SK-N-SH (cell line): ENCODE measurements at regions not wholly inside any gene's neighbourhood (a gene's known extent, or its start where the extent isn't known, plus 50 kb on each side); places are given as distances from the start of the nearest gene placed in this dataset.

ENCODE experiments used
- CTCF ChIA-PET: fragments of 300-600, 350-600 bp; formaldehyde crosslinking; extraction: SDS; loops from one replicate; lab custom pipeline; 2021; lab: Yijun Ruan, JAX
- POLR2A ChIA-PET: fragments of 350-600 bp; sonication (Branson Sonifier 250); formaldehyde crosslinking; extraction: SDS; loops from one replicate; lab custom pipeline; 2020; ENCODE audit warnings: antibody characterized with exemption, inconsistent platforms; lab: Yijun Ruan, JAX
- DNase-seq: peaks from one replicate; pipeline ENCODE4 v3.0.0; 2012
- H2AFZ ChIP-seq: fragments of 200-600 bp; sonication (generic); 2 replicates; pipeline ENCODE4 v1.8.1; 2016; ENCODE audit warnings: antibody characterized with exemption, mild to moderate bottlenecking, low read depth
- H3F3A ChIP-seq: fragments of 200-600 bp; sonication (generic); replicated peaks from 2 replicates; pipeline ENCODE3; 2016; ENCODE audit warnings: antibody characterized with exemption, mild to moderate bottlenecking; ENCODE audit not compliant: insufficient read depth
- H3K27ac ChIP-seq, 2 experiments: fragments of 200-500 bp in 1 of 2; fragments of 200-600 bp in 1 of 2; sonication (Bioruptor generic) in 1 of 2; sonication (generic), shearing (Covaris generic) in 1 of 2; 2 replicates each; pipeline versions ENCODE4 v1.5.1 to v1.6.1; 2014 to 2016; ENCODE audit warnings: low read depth in 2 of 2, inconsistent platforms in 1 of 2, low read length in 1 of 2, mild to moderate bottlenecking in 1 of 2, mixed read lengths in 1 of 2
- H3K27me3 ChIP-seq: fragments of 200-600 bp; sonication (generic), shearing (Covaris generic); 2 replicates; pipeline ENCODE4 v1.6.1; 2016; ENCODE audit warnings: mixed run types; ENCODE audit not compliant: insufficient read depth
- H3K36me3 ChIP-seq, 2 experiments: fragments of 200-500 bp in 1 of 2; fragments of 200-600 bp in 1 of 2; sonication (Bioruptor generic) in 1 of 2; sonication (generic) in 1 of 2; replicated peaks in 1 of 2; 2 replicates each; pipeline versions ENCODE3 to v1.5.1; 2014 to 2016; ENCODE audit warnings: low read length in 1 of 2, mild to moderate bottlenecking in 1 of 2; ENCODE audit not compliant: insufficient read depth in 2 of 2, control insufficient read depth in 1 of 2
- H3K4me1 ChIP-seq, 2 experiments: fragments of 200-500 bp in 1 of 2; fragments of 200-600 bp in 1 of 2; sonication (Bioruptor generic) in 1 of 2; sonication (generic), shearing (Covaris generic) in 1 of 2; 2 replicates each; pipeline versions ENCODE4 v1.5.1 to v1.6.1; 2014 to 2016; ENCODE audit warnings: low read depth in 1 of 2, low read length in 1 of 2, mixed run types in 1 of 2; ENCODE audit not compliant: insufficient read depth in 2 of 2, control insufficient read depth in 1 of 2
- H3K4me2 ChIP-seq: fragments of 200-600 bp; sonication (generic), shearing (Covaris generic); 2 replicates; pipeline ENCODE4 v1.6.1; 2017; ENCODE audit warnings: mixed run types
- H3K4me3 ChIP-seq, 2 experiments: fragments of 200-500 bp in 1 of 2; fragments of 200-600 bp in 1 of 2; sonication (Bioruptor generic) in 1 of 2; sonication (generic), shearing (Covaris generic) in 1 of 2; 2 replicates each; pipeline versions ENCODE4 v1.5.1 to v1.8.1; 2014 to 2016; ENCODE audit warnings: low read depth in 2 of 2, inconsistent platforms in 1 of 2, low read length in 1 of 2, mild to moderate bottlenecking in 1 of 2, mixed read lengths in 1 of 2, moderate library complexity in 1 of 2
- H3K79me2 ChIP-seq: fragments of 200-600 bp; sonication (generic); 2 replicates; pipeline ENCODE4 v1.8.1; 2017; ENCODE audit warnings: mild to moderate bottlenecking; ENCODE audit not compliant: insufficient read depth
- H3K9ac ChIP-seq: fragments of 200-600 bp; sonication (generic); 2 replicates; pipeline ENCODE4 v1.6.1; 2017; ENCODE audit warnings: mixed run types
- H3K9me2 ChIP-seq: fragments of 200-600 bp; sonication (generic); 2 replicates; pipeline ENCODE4 v1.6.1; 2017; ENCODE audit warnings: mixed run types
- H3K9me3 ChIP-seq: fragments of 200-600 bp; sonication (generic); 2 replicates; pipeline ENCODE4 v1.6.1; 2017; ENCODE audit warnings: mixed run types, mild to moderate bottlenecking, moderate library complexity
- H4K20me1 ChIP-seq: fragments of 200-600 bp; sonication (generic); 2 replicates; pipeline ENCODE4 v1.6.1; 2017; ENCODE audit warnings: mild to moderate bottlenecking, mixed run types; ENCODE audit not compliant: insufficient read depth
- CHD2 ChIP-seq: fragments of 150-350 bp; IDR thresholded peaks from 2 replicates; pipeline ENCODE4 v1.6.1; 2018; ENCODE audit warnings: low read length; ENCODE audit not compliant: partially characterized antibody
- ELF1 ChIP-seq: IDR thresholded peaks from 2 replicates; pipeline ENCODE4 v1.4.0; 2012
- FOSL2 ChIP-seq: IDR thresholded peaks from 2 replicates; pipeline ENCODE4 v1.4.0; 2012; ENCODE audit warnings: low read depth, mild to moderate bottlenecking, moderate library complexity, borderline replicate concordance
- GABPA ChIP-seq: IDR thresholded peaks from 2 replicates; pipeline ENCODE4 v1.4.0; 2012; ENCODE audit warnings: low read depth, mild to moderate bottlenecking
- JUND ChIP-seq: IDR thresholded peaks from 2 replicates; pipeline ENCODE4 v1.4.0; 2012
- MAX ChIP-seq: IDR thresholded peaks from 2 replicates; pipeline ENCODE4 v1.4.0; 2012; ENCODE audit warnings: low read depth
- MEF2A ChIP-seq: IDR thresholded peaks from 2 replicates; pipeline ENCODE4 v1.4.0; 2012; ENCODE audit warnings: low read depth, borderline replicate concordance
- PBX3 ChIP-seq: IDR thresholded peaks from 2 replicates; pipeline ENCODE4; 2012
- RCOR1 ChIP-seq: fragments of 150-350 bp; IDR thresholded peaks from 2 replicates; pipeline ENCODE4 v1.6.1; 2017; ENCODE audit warnings: antibody characterized with exemption, low read length
- REST ChIP-seq: IDR thresholded peaks from 2 replicates; pipeline ENCODE4 v1.6.1; 2012; ENCODE audit warnings: mild to moderate bottlenecking, low read depth, low read length, moderate library complexity
- RXRA ChIP-seq: IDR thresholded peaks from 2 replicates; pipeline ENCODE4 v1.4.0; 2012; ENCODE audit warnings: low read depth, mild to moderate bottlenecking, borderline replicate concordance
- SMC3 ChIP-seq: IDR thresholded peaks from 2 replicates; pipeline ENCODE4 v1.6.1; 2012; ENCODE audit warnings: low read depth, low read length, improper control_type of control experiment
- ZBTB33 ChIP-seq: IDR thresholded peaks from 2 replicates; pipeline ENCODE4 v1.4.0; 2012; ENCODE audit warnings: low read depth, borderline replicate concordance
- WGBS: methylation state at CpG from one replicate; pipeline ENCODE4 v1.1.6; 2017; ENCODE audit warnings: low lambda C conversion rate; 5-methylcytosine and 5-hydroxymethylcytosine counted together
- TF ChIP-seq, protein P1 (sequence below): fragments of 150-350 bp; IDR thresholded peaks from 2 replicates; pipeline ENCODE4 v1.6.1; 2016; ENCODE audit warnings: mild to moderate bottlenecking, low read depth, low read length

- no peak for TF ChIP-seq PBX3
- TF ChIP-seq JUND: no peak
- TF ChIP-seq, protein P1, sequence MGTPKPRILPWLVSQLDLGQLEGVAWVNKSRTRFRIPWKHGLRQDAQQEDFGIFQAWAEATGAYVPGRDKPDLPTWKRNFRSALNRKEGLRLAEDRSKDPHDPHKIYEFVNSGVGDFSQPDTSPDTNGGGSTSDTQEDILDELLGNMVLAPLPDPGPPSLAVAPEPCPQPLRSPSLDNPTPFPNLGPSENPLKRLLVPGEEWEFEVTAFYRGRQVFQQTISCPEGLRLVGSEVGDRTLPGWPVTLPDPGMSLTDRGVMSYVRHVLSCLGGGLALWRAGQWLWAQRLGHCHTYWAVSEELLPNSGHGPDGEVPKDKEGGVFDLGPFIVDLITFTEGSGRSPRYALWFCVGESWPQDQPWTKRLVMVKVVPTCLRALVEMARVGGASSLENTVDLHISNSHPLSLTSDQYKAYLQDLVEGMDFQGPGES: no peak
- no peak for TF ChIP-seq GABPA
- TF ChIP-seq MAX: no peak
- TF ChIP-seq ZBTB33: no peak
Observed at GRCh38 chr3:94441494-94441847, 378.6 kb downstream of the NSUN3 start (continued).

DNA sequence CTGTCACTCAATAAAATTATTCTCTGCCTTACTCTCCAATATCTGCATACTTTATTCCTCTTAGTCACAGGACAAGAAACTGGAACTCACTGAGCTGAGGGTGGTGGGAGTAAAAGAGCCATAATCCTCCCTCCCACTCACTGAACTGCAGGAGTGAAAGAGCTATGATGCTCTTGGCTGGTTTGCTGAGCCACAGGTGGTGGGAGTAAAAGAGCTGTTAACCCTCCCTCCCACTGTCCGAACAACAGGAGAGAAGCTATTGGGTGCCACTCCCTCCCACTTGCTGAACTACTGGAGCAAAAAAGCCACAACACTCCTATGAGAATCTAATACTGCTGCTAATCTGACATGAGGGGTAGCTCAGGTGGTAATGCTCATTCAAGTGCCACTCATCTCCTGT is 391.0 kb downstream of the NSUN3 start:
- no peak overlapping the region for H3K27ac ChIP-seq
- no peaks in the 10 kb centered on the region for H4K20me1 ChIP-seq
- no peak overlapping the region for H3K9ac ChIP-seq
- TF ChIP-seq MAX: no peak
- no peaks in the 10 kb centered on the region for H3K36me3 ChIP-seq
- WGBS: 86% methylated on average over 1 of the region's 1 CpG
- ChIA-PET CTCF (interaction anchor here (1.1 kb wide), 1 partner anchor 139 kb away, joined by 3 read pairs; no protein-coding TSS in a partner anchor), POLR2A (no interaction called here)
- no peaks in the 10 kb centered on the region for H3K27me3 ChIP-seq
- H2AFZ ChIP-seq: no peak overlapping the region
- H3K4me2 ChIP-seq: no peak overlapping the region
- H3K4me1 ChIP-seq: no peaks in the 10 kb centered on the region
- no peaks in the 10 kb centered on the region for H3F3A ChIP-seq
- H3K4me3 ChIP-seq: no peak overlapping the region
- no peak for DNase-seq
- no peaks in the 10 kb centered on the region for H3K79me2 ChIP-seq
- H3K9me3 ChIP-seq: no peaks in the 10 kb centered on the region
- H3K9me2 ChIP-seq: no peaks in the 10 kb centered on the region

DNA sequence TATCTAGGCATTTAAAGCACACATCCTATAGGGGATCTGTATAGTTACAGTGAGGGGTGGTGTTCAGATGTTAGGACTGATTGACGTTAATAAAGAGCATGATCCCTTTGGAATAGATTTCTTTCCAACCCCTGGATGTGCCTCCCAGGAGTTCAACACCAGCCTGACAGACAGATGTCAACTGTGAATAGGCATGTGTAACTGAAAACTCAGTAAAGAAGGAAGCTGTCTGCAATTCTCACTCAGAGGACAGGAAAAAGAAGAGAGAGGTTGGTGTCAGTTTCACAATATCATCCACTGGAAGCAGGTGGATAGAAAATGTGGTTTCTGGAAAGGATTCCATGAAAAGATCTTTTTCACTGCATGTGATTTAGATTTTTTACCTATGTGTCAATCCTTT is 396.3 kb downstream of the NSUN3 start:
- Histone ChIP-seq H3K79me2 (no peaks in the 10 kb centered on the region), H3K9me3 (no peaks in the 10 kb centered on the region), H3F3A (no peaks in the 10 kb centered on the region), H3K9ac (no peak overlapping the region), H4K20me1 (no peaks in the 10 kb centered on the region), H3K4me2 (no peak overlapping the region), H3K9me2 (no peaks in the 10 kb centered on the region), H3K4me1 (no peaks in the 10 kb centered on the region), H3K27me3 (no peaks in the 10 kb centered on the region), H3K27ac (no peak overlapping the region), H3K36me3 (no peaks in the 10 kb centered on the region), H2AFZ (no peak overlapping the region), H3K4me3 (no peak overlapping the region)
- 50% methylated on average over 1 of the region's 1 CpG for WGBS
- CTCF ChIA-PET: no interaction called here
- no peak for DNase-seq
- POLR2A ChIA-PET: no interaction called here
- no peak for TF ChIP-seq PBX3
- no peak for TF ChIP-seq FOSL2
- no peak for TF ChIP-seq MAX
- no peak for TF ChIP-seq MEF2A
- TF ChIP-seq, protein P1: no peak
- TF ChIP-seq SMC3: no peak
- TF ChIP-seq REST: no peak
- no peak for TF ChIP-seq RCOR1
- TF ChIP-seq ELF1: no peak
- TF ChIP-seq RXRA: no peak
- TF ChIP-seq CHD2: no peak
